Right atrium auricular region (tissue), 2 donors: ENCODE measurements at regions not wholly inside any gene's neighbourhood (a gene's known extent, or its start where the extent isn't known, plus 50 kb on each side); places are given as distances from the start of the nearest gene placed in this dataset.
"Not testable (repeated sequence)": the region's sequence is repeated elsewhere in the genome, so short reads cannot be mapped to it uniquely, and the experiment has no call there.

Experiments used
- DNase-seq: peaks from one replicate; pipeline ENCODE4 v3.0.0-alpha.2; 2019; ENCODE audit warnings: low spot score
- H3K27ac ChIP-seq, 2 donors: fragments of 200-600 bp; sonication (generic); 1 replicate in 1 of 2; 2 replicates in 1 of 2; pipeline ENCODE4 v1.5.1; 2016 to 2019
- H3K27me3 ChIP-seq, 2 donors: fragments of 200-600 bp; sonication (generic); one replicate each; pipeline versions ENCODE4 v1.5.1 to v1.6.0; 2017 to 2019
- H3K36me3 ChIP-seq: fragments of 200-600 bp; sonication (generic); one replicate; pipeline ENCODE4 v1.5.1; 2016
- H3K4me1 ChIP-seq, 2 donors: fragments of 200-600 bp; sonication (generic); one replicate each; pipeline versions ENCODE4 v1.5.1 to v1.6.0; 2017 to 2019
- H3K4me3 ChIP-seq, 2 donors: fragments of 200-600 bp; sonication (generic); 1 replicate in 1 of 2; 2 replicates in 1 of 2; pipeline ENCODE4 v1.5.1; 2017 to 2019; ENCODE audit warnings: mild to moderate bottlenecking in 1 of 2, moderate library complexity in 1 of 2
- H3K9me3 ChIP-seq, 2 donors: fragments of 200-600 bp; sonication (generic); one replicate each; pipeline ENCODE4 v1.5.1; 2019
- TF ChIP-seq, protein P1 (sequence below), 2 donors: fragments of 200-600 bp; sonication (generic); IDR thresholded peaks; one replicate each; pipeline ENCODE4 v1.5.1; 2019; ENCODE audit warnings: antibody characterized with exemption in 2 of 2

DNA sequence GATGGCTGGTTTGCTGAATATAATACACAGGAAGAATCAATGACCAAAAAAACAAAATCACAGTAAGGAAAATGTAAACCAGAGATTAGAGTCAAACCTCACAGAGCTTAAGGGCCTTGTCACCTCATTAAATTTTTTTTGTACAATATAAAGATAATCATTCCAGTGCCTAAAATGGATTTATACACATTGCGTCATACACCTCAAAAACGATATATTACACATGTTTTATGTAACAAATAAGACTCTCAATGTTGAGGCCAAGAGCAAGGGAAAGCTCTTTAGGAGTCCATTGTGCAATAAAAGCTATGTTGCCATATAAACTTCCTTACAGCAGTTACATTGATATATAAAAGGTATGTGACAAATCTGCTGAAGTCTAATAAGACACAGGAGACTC is 856.7 kb upstream of the SLITRK1 start:
- TF ChIP-seq, protein P1, sequence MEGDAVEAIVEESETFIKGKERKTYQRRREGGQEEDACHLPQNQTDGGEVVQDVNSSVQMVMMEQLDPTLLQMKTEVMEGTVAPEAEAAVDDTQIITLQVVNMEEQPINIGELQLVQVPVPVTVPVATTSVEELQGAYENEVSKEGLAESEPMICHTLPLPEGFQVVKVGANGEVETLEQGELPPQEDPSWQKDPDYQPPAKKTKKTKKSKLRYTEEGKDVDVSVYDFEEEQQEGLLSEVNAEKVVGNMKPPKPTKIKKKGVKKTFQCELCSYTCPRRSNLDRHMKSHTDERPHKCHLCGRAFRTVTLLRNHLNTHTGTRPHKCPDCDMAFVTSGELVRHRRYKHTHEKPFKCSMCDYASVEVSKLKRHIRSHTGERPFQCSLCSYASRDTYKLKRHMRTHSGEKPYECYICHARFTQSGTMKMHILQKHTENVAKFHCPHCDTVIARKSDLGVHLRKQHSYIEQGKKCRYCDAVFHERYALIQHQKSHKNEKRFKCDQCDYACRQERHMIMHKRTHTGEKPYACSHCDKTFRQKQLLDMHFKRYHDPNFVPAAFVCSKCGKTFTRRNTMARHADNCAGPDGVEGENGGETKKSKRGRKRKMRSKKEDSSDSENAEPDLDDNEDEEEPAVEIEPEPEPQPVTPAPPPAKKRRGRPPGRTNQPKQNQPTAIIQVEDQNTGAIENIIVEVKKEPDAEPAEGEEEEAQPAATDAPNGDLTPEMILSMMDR (IDR thresholded peaks at IDR 0.05) = no peak
- H3K4me3 ChIP-seq = no peak overlapping the region
- no peak for DNase-seq
- no peak overlapping the region for H3K27ac ChIP-seq
- no peaks in the 10 kb centered on the region for H3K4me1 ChIP-seq
- no peaks in the 10 kb centered on the region for H3K27me3 ChIP-seq
- H3K36me3 ChIP-seq = no peaks in the 10 kb centered on the region
- no peaks in the 10 kb centered on the region for H3K9me3 ChIP-seq

DNA sequence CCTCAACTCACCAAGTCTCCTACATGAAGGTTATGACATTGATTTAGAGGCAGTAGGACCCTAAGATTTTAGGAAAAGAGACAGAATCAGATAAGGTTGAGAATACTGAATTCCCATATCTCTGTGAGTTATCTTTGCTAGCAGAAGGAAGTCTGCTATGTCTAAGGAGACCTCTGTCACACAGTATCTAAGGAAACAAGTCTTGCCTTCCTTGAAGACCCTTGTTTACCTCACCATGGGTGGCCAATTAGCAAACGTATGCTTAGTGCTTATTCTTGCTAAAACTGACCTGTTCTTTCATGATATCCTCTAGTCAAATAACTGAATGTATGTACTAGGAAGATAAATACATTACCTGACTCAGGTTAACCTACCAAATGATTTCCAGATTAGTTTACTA is 855.4 kb upstream of the SLITRK1 start:
- Histone ChIP-seq H3K9me3 (no peaks in the 10 kb centered on the region), H3K27me3 (no peaks in the 10 kb centered on the region), H3K4me1 (no peaks in the 10 kb centered on the region), H3K27ac (no peak overlapping the region), H3K4me3 (no peak overlapping the region), H3K36me3 (no peaks in the 10 kb centered on the region)
- TF ChIP-seq, protein P1 (IDR thresholded peaks at IDR 0.05) = no peak
- DNase-seq = no peak

DNA sequence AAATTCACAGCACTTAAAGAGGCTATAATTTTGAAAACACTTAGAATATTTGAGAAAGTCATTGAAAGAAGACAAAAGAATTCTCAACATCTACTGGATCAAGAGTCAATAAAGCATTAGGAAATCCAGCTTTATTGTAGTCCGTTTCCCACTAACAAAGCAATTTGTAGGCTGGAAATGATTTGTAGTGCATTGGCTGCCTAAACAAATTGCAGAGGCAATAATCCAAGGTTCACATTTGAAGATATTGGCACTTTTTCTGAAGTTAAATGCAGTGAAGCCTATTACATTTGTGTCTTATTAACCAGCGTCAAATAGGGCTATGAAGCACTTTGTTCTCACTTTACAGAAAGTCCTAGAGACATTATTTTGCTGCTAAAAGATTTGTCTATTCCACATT is 848.1 kb upstream of the SLITRK1 start:
- no peak for DNase-seq
- H3K4me1 ChIP-seq = no peaks in the 10 kb centered on the region
- TF ChIP-seq, protein P1 (IDR thresholded peaks at IDR 0.05) = no peak
- H3K9me3 ChIP-seq = no peaks in the 10 kb centered on the region
- H3K4me3 ChIP-seq = no peak overlapping the region
- H3K27ac ChIP-seq = no peak overlapping the region
- no peaks in the 10 kb centered on the region for H3K27me3 ChIP-seq
- no peaks in the 10 kb centered on the region for H3K36me3 ChIP-seq

DNA sequence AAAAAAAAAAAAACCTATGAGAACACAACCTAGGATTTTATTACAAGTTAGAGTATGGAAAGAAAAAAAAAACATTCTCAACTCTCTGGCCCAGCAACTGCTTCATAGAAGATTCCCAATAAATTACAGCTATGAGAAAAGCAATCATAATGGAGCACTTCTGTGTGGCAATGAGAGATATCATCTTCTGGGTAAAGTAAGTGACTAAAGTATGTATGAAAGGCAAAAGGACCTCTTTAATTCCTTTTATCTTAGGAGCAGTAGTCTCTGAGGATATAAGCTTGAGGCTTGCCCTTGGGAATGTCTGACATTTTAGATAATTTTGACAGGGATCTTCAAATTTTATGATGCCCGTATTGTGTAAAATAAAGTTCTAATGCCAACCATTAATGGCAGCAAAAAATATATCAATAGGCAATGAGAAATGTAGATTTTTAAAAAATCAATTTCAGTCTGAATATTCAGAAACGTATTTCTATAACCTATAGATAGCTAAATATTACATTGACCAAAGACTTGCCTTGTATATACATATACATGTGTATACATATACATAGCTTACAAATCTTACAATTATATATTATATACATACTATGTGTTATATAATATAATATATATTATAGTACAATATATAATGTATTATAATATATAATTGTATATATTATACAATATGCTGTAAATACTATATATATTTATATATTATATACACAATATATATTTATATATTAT is 823.9 kb upstream of the SLITRK1 start:
- H3K36me3 ChIP-seq = no peaks in the 10 kb centered on the region
- TF ChIP-seq, protein P1 (IDR thresholded peaks at IDR 0.05) = no peak

DNA sequence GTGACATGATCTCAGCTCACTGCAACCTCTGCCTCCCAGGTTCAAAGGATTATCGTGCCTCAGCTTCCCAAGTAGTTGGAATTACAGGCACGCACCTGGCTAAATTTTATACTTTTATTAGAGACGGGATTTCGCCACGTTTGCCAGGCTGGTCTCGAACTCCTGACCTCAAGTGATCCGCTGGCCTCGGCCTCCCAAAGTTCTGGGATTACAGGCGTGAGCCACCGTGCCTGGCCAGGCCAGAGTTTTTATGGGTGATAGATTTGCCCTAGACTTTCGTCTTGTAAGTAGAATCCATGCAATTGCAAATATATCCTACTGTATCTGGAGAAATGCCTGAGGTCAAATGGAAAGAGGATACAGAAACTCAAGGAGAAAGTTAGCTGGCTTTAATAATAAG is 819.9 kb upstream of the SLITRK1 start:
- Histone ChIP-seq H3K4me1 (no peaks in the 10 kb centered on the region), H3K27ac (no peak overlapping the region), H3K9me3 (no peaks in the 10 kb centered on the region), H3K27me3 (no peaks in the 10 kb centered on the region), H3K36me3 (no peaks in the 10 kb centered on the region), H3K4me3 (no peak overlapping the region)
- no peak for DNase-seq
- TF ChIP-seq, protein P1 (IDR thresholded peaks at IDR 0.05) = no peak

More for the DNA sequence above, 823.9 kb upstream of the SLITRK1 start:
- Histone ChIP-seq H3K9me3 (no peaks in the 10 kb centered on the region), H3K4me1 (no peaks in the 10 kb centered on the region), H3K4me3 (no peak overlapping the region), H3K27ac (no peak overlapping the region), H3K27me3 (no peaks in the 10 kb centered on the region)
- no peak for DNase-seq

DNA sequence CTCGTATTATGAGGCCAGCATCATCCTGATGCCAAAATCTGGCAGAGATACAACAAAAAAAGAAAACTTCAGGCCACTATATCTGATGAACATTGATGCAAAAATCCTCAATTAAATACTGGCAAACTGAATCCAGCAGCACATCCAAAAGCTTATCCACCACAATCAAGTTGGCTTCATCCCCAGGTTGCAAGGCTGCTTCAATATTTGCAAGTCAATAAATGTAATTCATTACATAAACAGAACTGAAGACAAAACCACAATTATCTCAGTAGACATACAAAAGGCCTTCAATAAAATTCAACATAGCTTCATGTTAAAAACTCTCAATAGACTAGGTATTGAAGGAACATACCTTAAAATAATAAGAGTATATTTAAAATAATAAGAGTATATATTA is 815.3 kb upstream of the SLITRK1 start:
- H3K4me3 ChIP-seq, H3K36me3 ChIP-seq, H3K27ac ChIP-seq, DNase-seq, H3K4me1 ChIP-seq, H3K27me3 ChIP-seq, H3K9me3 ChIP-seq: not testable (repeated sequence)
